GM12865 (cell line): ENCODE measurements at regions not wholly inside any gene's neighbourhood (a gene's known extent, or its start where the extent isn't known, plus 50 kb on each side); places are given as distances from the start of the nearest gene placed in this dataset.

Source experiments
- DNase-seq: peaks from one replicate; pipeline ENCODE4 v3.0.0; 2010; ENCODE audit warnings: low read depth
- H3K4me3 ChIP-seq: 2 replicates; pipeline ENCODE4 v1.5.1; 2011; ENCODE audit warnings: mild to moderate bottlenecking, low read depth, low read length, control low read depth
- TF ChIP-seq, protein P1 (sequence below): IDR thresholded peaks from 2 replicates; pipeline ENCODE4 v1.5.1; 2011; ENCODE audit warnings: low read length, control low read depth, low read depth, inconsistent platforms; ENCODE audit not compliant: insufficient read depth; ENCODE audit errors: missing control alignments

- H3K4me3 ChIP-seq: no peak overlapping the region
- TF ChIP-seq, protein P1, sequence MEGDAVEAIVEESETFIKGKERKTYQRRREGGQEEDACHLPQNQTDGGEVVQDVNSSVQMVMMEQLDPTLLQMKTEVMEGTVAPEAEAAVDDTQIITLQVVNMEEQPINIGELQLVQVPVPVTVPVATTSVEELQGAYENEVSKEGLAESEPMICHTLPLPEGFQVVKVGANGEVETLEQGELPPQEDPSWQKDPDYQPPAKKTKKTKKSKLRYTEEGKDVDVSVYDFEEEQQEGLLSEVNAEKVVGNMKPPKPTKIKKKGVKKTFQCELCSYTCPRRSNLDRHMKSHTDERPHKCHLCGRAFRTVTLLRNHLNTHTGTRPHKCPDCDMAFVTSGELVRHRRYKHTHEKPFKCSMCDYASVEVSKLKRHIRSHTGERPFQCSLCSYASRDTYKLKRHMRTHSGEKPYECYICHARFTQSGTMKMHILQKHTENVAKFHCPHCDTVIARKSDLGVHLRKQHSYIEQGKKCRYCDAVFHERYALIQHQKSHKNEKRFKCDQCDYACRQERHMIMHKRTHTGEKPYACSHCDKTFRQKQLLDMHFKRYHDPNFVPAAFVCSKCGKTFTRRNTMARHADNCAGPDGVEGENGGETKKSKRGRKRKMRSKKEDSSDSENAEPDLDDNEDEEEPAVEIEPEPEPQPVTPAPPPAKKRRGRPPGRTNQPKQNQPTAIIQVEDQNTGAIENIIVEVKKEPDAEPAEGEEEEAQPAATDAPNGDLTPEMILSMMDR: no peak
- DNase-seq: no peak
Observed at GRCh38 chr15:93165734-93166470, 76.9 kb upstream of the RGMA start.

DNA sequence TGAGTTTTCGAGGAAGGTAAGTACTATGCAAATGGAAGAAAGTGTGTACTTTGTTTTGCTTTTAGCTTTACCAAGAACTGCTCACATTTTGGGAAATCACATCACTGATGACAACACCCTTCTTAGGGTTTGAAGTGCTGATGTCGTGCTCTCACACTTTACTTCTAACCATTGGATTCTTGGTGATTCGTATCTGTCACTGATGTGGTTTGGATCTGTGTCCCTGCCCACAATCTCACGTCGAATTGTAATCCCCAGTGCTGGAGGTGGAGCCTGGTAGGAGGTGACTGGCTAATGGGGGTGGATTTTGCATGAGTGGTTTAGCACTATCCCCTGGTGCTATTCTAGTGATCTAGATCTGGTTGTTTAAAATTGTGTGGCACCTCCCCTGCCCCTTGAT, 75.4 kb upstream of the RGMA start:
- TF ChIP-seq, protein P1: no peak
- H3K4me3 ChIP-seq: no peak overlapping the region
- no peak for DNase-seq

- no peak for DNase-seq
- TF ChIP-seq, protein P1: no peak
- no peak overlapping the region for H3K4me3 ChIP-seq
Observed at GRCh38 chr15:93162560-93162959, 73.5 kb upstream of the RGMA start.

GRCh38 chr15:93159930-93160329, 70.9 kb upstream of the RGMA start:
- TF ChIP-seq, protein P1: no peak
- no peak overlapping the region for H3K4me3 ChIP-seq
- DNase-seq: no peak

DNA sequence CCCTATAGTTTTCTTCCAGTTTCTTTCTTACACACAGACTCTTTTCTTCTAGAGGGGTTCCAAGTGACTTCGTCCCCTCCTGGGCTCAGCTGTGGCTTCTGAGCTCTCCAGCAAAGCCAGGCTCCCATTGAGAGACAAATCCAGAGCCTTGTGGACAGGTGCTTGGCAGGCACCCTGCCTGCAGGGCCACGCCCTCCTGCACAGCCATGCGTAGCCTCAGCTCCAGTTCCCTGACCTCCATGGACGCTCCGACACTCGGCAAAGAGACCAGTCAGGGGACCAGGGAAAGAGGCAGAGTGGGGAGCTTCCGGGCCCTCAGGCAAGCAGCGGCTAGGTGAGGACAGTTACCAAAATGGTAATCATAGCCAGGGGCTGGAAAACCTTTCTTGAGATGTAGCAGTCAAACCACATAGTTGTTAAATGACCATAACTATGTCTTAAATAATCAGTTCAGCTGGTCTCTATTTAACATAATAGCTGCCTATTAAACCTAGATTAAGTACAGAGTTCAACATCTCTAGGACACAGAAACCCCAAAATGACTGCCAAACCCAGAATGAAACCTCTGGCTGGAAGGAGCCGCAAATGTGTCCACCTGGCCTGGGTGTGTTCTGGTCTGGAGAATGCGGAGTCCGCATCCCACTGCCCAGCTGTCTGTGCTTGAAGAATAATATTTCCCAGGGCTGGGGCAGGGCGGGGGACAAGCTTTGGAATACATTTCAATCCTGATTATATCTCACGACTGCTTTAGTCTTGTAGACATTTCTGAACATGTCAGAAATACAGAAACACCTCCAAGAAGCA, 69.3 kb upstream of the RGMA start:
- DNase-seq: no peak
- TF ChIP-seq, protein P1: no peak
- H3K4me3 ChIP-seq: no peak overlapping the region

- no peak for DNase-seq
- no peak overlapping the region for H3K4me3 ChIP-seq
- TF ChIP-seq, protein P1: no peak
Observed at GRCh38 chr15:93154666-93155065, 65.7 kb upstream of the RGMA start.
